Left ventricle myocardium inferior (tissue), 1 donor: ENCODE measurements at regions not wholly inside any gene's neighbourhood (a gene's known extent, or its start where the extent isn't known, plus 50 kb on each side); places are given as distances from the start of the nearest gene placed in this dataset.

Experiments used
- DNase-seq: peaks from one replicate; pipeline ENCODE4 v3.0.0-alpha.2; 2020
- H3K27ac ChIP-seq: fragments of 200-600 bp; replicated peaks from 2 replicates; pipeline ENCODE4 v1.8.0; 2021
- H3K27me3 ChIP-seq: fragments of 200-600 bp; 2 replicates; pipeline ENCODE4 v1.8.0; 2021; ENCODE audit warnings: low read depth
- H3K36me3 ChIP-seq: fragments of 200-600 bp; 2 replicates; pipeline ENCODE4 v1.8.0; 2021
- H3K4me1 ChIP-seq: fragments of 200-600 bp; 2 replicates; pipeline ENCODE4 v1.8.0; 2021
- H3K4me3 ChIP-seq: fragments of 200-600 bp; 2 replicates; pipeline ENCODE4 v1.8.0; 2021; ENCODE audit warnings: mild to moderate bottlenecking, moderate library complexity
- H3K9me3 ChIP-seq: fragments of 200-600 bp; replicated peaks from 2 replicates; pipeline ENCODE4 v1.8.0; 2021
- CTCF ChIP-seq: fragments of 200-600 bp; IDR thresholded peaks from 2 replicates; pipeline ENCODE4 v1.8.0; 2021; ENCODE audit warnings: antibody characterized with exemption, mild to moderate bottlenecking, borderline replicate concordance
- intact Hi-C: fragments of 100-400 bp; cut with micrococcal nuclease; formaldehyde crosslinking; loops from one replicate; pipeline ENCODE4 v1.11.0; 2022
- donor health status: DM: no; HTN: yes; CAD: no; lungs with severe emphysema.

GRCh38 chr22:47564651-47565434 is 802.4 kb downstream of the TBC1D22A start:
- TF ChIP-seq CTCF: no peak
- Histone ChIP-seq H3K4me3 (no peak overlapping the region), H3K27me3 (peaks cover 60% of the 10 kb centered on the region), H3K9me3 (no peaks in the 10 kb centered on the region), H3K4me1 (no peaks in the 10 kb centered on the region), H3K36me3 (no peaks in the 10 kb centered on the region), H3K27ac (no peak overlapping the region)
- no peak for DNase-seq
- intact Hi-C loops: no loop called here

GRCh38 chr22:47564158-47564450 is 801.7 kb downstream of the TBC1D22A start:
- Histone ChIP-seq H3K4me3 (no peak overlapping the region), H3K36me3 (no peaks in the 10 kb centered on the region), H3K27me3 (peaks cover 66% of the 10 kb centered on the region), H3K9me3 (no peaks in the 10 kb centered on the region), H3K27ac (no peak overlapping the region), H3K4me1 (no peaks in the 10 kb centered on the region)
- TF ChIP-seq CTCF: no peak
- no peak for DNase-seq
- intact Hi-C loops: no loop called here

DNA sequence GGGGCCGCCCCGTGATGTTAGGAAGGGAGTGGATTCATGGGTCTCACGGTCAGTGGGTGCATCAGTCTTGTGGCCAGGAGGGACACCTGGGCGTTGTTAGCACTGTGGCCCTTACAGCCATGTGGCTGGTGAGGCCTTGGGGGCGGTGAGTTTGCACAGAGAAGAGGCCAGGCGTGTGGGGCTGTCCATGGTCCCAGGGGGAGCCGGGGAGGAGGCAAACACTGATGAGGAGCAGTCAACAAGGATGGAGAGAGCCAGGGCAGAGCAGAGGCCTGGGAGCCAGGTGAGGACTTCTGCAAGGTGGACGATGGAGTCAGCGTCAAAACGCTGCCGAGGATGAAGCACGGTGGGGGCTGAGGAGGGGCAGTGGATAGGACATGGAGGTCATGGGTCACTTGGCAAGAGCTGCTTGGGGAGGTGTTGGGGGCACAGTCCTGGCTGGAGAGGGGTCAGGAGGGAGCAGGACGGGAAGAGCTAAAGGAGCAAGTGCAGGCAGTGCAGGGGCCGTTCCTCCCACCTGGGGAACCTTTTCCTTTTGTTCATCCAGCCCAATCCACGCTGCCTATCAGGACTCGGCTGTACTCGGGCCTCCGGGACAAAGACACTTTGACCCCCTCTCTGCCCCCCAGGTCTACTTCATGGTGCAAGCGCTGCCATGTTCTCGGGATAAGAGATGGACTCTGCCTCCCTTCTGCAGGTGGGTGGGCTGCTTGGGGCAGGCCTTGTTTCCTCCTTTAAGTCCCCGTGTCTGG is 801.1 kb downstream of the TBC1D22A start:
- TF ChIP-seq CTCF: no peak
- no peak for DNase-seq
- Histone ChIP-seq H3K36me3 (no peaks in the 10 kb centered on the region), H3K9me3 (no peaks in the 10 kb centered on the region), H3K4me1 (no peaks in the 10 kb centered on the region), H3K27ac (no peak overlapping the region), H3K27me3 (peaks cover 71% of the 10 kb centered on the region), H3K4me3 (no peak overlapping the region)
- intact Hi-C loops: no loop called here

DNA sequence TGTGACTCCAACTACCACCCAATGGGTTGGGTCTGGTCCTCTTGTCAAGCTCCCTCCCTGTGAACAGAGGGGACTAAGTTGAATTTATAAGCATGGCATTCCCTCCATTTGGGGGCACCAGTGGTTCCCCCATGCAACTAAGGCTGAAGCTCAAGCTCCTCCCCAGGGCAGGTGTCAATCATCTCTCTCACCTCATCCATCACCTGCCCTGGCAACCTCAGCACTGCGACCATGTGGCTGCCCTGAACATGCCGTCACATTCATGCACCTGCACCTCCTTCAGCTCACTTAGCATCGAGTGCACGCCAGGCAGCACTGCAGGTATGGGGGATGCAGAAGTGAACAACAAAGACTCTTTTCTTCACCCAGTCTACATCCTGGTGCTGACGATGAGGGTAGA is 799.3 kb downstream of the TBC1D22A start:
- H3K4me3 ChIP-seq: no peak overlapping the region
- no peaks in the 10 kb centered on the region for H3K4me1 ChIP-seq
- H3K27ac ChIP-seq: no peak overlapping the region
- intact Hi-C loops: no loop called here
- no peak for TF ChIP-seq CTCF
- H3K27me3 ChIP-seq: peaks cover 75% of the 10 kb centered on the region
- H3K9me3 ChIP-seq: no peaks in the 10 kb centered on the region
- H3K36me3 ChIP-seq: no peaks in the 10 kb centered on the region
- no peak for DNase-seq

GRCh38 chr22:47561115-47561675 is 798.7 kb downstream of the TBC1D22A start:
- peaks cover 70% of the 10 kb centered on the region for H3K27me3 ChIP-seq
- H3K27ac ChIP-seq: no peak overlapping the region
- no peak for DNase-seq
- no peaks in the 10 kb centered on the region for H3K36me3 ChIP-seq
- H3K4me1 ChIP-seq: no peaks in the 10 kb centered on the region
- no peak for TF ChIP-seq CTCF
- H3K4me3 ChIP-seq: no peak overlapping the region
- intact Hi-C loops: no loop called here
- H3K9me3 ChIP-seq: no peaks in the 10 kb centered on the region
